ENCODE measurements at regions not wholly inside any gene's neighbourhood (a gene's known extent, or its start where the extent isn't known, plus 50 kb on each side); places are given as distances from the start of the nearest gene placed in this dataset.

DNA sequence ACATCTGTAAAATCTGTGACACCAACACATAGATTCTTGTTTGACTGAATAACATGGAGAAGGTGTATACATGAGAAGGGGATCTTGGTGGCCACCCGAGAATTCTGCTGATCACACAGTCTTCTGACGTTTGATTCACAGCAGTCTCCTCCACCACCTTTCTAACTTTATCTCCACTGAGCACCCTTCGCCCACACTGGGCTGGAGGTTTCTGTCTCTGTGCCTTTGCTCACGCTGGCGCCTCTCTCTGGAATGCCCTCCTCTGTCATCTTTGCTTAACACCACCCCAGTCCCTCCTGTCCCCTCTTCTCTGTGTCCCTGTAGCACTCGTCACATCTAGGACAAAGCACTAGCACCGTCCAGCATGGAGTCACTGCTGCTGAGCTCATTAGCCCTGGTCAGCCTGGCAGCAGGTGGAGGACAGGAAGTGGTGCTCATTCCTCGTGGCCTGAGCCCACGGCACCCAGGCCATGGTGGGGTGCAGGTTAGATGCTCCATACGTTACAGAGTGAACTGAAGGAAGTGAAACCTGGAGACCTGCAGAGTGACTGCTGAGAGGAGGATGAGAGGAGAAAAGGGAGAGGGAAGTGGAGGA, 384.6 kb downstream of the UQCRFS1 start:
- TF ChIP-seq, protein P1, sequence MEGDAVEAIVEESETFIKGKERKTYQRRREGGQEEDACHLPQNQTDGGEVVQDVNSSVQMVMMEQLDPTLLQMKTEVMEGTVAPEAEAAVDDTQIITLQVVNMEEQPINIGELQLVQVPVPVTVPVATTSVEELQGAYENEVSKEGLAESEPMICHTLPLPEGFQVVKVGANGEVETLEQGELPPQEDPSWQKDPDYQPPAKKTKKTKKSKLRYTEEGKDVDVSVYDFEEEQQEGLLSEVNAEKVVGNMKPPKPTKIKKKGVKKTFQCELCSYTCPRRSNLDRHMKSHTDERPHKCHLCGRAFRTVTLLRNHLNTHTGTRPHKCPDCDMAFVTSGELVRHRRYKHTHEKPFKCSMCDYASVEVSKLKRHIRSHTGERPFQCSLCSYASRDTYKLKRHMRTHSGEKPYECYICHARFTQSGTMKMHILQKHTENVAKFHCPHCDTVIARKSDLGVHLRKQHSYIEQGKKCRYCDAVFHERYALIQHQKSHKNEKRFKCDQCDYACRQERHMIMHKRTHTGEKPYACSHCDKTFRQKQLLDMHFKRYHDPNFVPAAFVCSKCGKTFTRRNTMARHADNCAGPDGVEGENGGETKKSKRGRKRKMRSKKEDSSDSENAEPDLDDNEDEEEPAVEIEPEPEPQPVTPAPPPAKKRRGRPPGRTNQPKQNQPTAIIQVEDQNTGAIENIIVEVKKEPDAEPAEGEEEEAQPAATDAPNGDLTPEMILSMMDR (tag by site-specific recombination; IDR thresholded peaks at IDR 0.05) = no peak
- TF ChIP-seq ZNF223 (tag by site-specific recombination; IDR thresholded peaks at IDR 0.05) = no peak
- TF ChIP-seq, protein P2, sequence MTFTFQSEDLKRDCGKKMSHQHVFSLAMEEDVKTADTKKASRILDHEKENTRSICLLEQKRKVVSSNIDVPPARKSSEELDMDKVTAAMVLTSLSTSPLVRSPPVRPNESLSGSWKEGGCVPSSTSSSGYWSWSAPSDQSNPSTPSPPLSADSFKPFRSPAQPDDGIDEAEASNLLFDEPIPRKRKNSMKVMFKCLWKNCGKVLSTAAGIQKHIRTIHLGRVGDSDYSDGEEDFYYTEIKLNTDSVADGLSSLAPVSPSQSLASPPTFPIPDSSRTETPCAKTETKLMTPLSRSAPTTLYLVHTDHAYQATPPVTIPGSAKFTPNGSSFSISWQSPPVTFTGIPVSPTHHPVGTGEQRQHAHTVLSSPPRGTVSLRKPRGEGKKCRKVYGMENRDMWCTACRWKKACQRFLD (tag by site-specific recombination; IDR thresholded peaks at IDR 0.05) = no peak
- TF ChIP-seq, protein P3, sequence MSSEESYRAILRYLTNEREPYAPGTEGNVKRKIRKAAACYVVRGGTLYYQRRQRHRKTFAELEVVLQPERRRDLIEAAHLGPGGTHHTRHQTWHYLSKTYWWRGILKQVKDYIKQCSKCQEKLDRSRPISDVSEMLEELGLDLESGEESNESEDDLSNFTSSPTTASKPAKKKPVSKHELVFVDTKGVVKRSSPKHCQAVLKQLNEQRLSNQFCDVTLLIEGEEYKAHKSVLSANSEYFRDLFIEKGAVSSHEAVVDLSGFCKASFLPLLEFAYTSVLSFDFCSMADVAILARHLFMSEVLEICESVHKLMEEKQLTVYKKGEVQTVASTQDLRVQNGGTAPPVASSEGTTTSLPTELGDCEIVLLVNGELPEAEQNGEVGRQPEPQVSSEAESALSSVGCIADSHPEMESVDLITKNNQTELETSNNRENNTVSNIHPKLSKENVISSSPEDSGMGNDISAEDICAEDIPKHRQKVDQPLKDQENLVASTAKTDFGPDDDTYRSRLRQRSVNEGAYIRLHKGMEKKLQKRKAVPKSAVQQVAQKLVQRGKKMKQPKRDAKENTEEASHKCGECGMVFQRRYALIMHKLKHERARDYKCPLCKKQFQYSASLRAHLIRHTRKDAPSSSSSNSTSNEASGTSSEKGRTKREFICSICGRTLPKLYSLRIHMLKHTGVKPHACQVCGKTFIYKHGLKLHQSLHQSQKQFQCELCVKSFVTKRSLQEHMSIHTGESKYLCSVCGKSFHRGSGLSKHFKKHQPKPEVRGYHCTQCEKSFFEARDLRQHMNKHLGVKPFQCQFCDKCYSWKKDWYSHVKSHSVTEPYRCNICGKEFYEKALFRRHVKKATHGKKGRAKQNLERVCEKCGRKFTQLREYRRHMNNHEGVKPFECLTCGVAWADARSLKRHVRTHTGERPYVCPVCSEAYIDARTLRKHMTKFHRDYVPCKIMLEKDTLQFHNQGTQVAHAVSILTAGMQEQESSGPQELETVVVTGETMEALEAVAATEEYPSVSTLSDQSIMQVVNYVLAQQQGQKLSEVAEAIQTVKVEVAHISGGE (tag by site-specific recombination; conservative IDR thresholded peaks at IDR 0.05; ENCODE audit: low read depth) = no peak
- TF ChIP-seq SP2 (tag by site-specific recombination; IDR thresholded peaks at IDR 0.05) = no peak
- TF ChIP-seq ZNF561 (tag by site-specific recombination; IDR thresholded peaks at IDR 0.05; ENCODE audit: borderline replicate concordance) = no peak
- TF ChIP-seq, protein P4, sequence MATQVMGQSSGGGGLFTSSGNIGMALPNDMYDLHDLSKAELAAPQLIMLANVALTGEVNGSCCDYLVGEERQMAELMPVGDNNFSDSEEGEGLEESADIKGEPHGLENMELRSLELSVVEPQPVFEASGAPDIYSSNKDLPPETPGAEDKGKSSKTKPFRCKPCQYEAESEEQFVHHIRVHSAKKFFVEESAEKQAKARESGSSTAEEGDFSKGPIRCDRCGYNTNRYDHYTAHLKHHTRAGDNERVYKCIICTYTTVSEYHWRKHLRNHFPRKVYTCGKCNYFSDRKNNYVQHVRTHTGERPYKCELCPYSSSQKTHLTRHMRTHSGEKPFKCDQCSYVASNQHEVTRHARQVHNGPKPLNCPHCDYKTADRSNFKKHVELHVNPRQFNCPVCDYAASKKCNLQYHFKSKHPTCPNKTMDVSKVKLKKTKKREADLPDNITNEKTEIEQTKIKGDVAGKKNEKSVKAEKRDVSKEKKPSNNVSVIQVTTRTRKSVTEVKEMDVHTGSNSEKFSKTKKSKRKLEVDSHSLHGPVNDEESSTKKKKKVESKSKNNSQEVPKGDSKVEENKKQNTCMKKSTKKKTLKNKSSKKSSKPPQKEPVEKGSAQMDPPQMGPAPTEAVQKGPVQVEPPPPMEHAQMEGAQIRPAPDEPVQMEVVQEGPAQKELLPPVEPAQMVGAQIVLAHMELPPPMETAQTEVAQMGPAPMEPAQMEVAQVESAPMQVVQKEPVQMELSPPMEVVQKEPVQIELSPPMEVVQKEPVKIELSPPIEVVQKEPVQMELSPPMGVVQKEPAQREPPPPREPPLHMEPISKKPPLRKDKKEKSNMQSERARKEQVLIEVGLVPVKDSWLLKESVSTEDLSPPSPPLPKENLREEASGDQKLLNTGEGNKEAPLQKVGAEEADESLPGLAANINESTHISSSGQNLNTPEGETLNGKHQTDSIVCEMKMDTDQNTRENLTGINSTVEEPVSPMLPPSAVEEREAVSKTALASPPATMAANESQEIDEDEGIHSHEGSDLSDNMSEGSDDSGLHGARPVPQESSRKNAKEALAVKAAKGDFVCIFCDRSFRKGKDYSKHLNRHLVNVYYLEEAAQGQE (tag by site-specific recombination; IDR thresholded peaks at IDR 0.05) = no peak
